GM13977 (cell line): ENCODE measurements at regions not wholly inside any gene's neighbourhood (a gene's known extent, or its start where the extent isn't known, plus 50 kb on each side); places are given as distances from the start of the nearest gene placed in this dataset.

Source experiments
- DNase-seq: peaks from one replicate; pipeline ENCODE4 v3.0.0; 2012; ENCODE audit warnings: low spot score
- in situ Hi-C: fragments of 300-500 bp; cut with MboI; formaldehyde crosslinking; loops from one replicate; pipeline ENCODE4 v1.12.0; 2022; ENCODE audit warnings: low sequenced_read_pairs, low pct_unique_long_range_greater_than_20kb, mixed read lengths, inconsistent platforms; ENCODE audit not compliant: unreplicated experiment
- TF ChIP-seq, protein P1 (sequence below): IDR thresholded peaks from 2 replicates; pipeline ENCODE4 v1.5.1; 2012; ENCODE audit warnings: mild to moderate bottlenecking, control low read depth; ENCODE audit not compliant: insufficient read depth; ENCODE audit errors: extremely low read depth, missing control alignments

- no peak for DNase-seq
- in situ Hi-C loops: no loop called here
- TF ChIP-seq, protein P1, sequence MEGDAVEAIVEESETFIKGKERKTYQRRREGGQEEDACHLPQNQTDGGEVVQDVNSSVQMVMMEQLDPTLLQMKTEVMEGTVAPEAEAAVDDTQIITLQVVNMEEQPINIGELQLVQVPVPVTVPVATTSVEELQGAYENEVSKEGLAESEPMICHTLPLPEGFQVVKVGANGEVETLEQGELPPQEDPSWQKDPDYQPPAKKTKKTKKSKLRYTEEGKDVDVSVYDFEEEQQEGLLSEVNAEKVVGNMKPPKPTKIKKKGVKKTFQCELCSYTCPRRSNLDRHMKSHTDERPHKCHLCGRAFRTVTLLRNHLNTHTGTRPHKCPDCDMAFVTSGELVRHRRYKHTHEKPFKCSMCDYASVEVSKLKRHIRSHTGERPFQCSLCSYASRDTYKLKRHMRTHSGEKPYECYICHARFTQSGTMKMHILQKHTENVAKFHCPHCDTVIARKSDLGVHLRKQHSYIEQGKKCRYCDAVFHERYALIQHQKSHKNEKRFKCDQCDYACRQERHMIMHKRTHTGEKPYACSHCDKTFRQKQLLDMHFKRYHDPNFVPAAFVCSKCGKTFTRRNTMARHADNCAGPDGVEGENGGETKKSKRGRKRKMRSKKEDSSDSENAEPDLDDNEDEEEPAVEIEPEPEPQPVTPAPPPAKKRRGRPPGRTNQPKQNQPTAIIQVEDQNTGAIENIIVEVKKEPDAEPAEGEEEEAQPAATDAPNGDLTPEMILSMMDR: no peak
Measured at GRCh38 chr13:106212386-106213010, 323.0 kb downstream of the EFNB2 start.

- no peak for DNase-seq
- TF ChIP-seq, protein P1: no peak
- in situ Hi-C loops: no loop called here
Measured at GRCh38 chr13:106210324-106210723, 325.1 kb downstream of the EFNB2 start.

- in situ Hi-C loops: no loop called here
- DNase-seq: no peak
- TF ChIP-seq, protein P1: no peak
Measured at GRCh38 chr13:106205871-106206270, 329.6 kb downstream of the EFNB2 start.

- DNase-seq: no peak
- in situ Hi-C loops: no loop called here
- TF ChIP-seq, protein P1: no peak
Measured at GRCh38 chr13:106197496-106197895, 338.0 kb downstream of the EFNB2 start.

- in situ Hi-C loops: no loop called here
- DNase-seq: no peak
- TF ChIP-seq, protein P1: no peak
Measured at GRCh38 chr13:106187501-106188095, 347.9 kb downstream of the EFNB2 start.

DNA sequence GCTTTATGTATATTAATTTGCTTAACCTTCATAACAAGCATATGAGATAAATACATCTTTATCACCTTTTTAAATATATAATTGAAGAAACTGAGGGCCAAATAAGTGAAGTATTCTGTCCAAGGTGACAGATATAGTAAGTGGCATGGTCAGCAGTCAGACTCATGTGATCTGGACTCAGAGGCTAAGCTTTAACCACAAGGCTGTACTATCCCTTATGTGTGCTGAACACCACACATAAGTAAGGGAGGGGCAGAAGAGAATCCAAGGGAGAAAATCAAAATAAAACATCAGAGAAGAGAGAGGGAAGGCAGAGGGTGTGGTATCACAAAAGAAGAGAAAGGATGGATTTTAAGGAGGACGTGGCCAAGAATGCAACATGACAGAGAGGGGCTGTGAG, 348.4 kb downstream of the EFNB2 start:
- DNase-seq: no peak
- in situ Hi-C loops: no loop called here
- TF ChIP-seq, protein P1: no peak
